ENCODE measurements at regions not wholly inside any gene's neighbourhood (a gene's known extent, or its start where the extent isn't known, plus 50 kb on each side); places are given as distances from the start of the nearest gene placed in this dataset.

- TF ChIP-seq EZH2phosphoT487 (IDR thresholded peaks at IDR 0.05; ENCODE audit: borderline replicate concordance, low read length) (no peak), CTCF (conservative IDR thresholded peaks at IDR 0.05; ENCODE audit: low read depth, low read length) (peak; percentile 91), EZH2 (IDR thresholded peaks at IDR 0.05; ENCODE audit: low read length, unreplicated experiment) (no peak)
These were observed 93.7 kb upstream of the PTPRR start for GRCh38 chr12:71014180-71014785.

Data from PC-3 (cell line).